ENCODE measurements at regions not wholly inside any gene's neighbourhood (a gene's known extent, or its start where the extent isn't known, plus 50 kb on each side); places are given as distances from the start of the nearest gene placed in this dataset.

DNA sequence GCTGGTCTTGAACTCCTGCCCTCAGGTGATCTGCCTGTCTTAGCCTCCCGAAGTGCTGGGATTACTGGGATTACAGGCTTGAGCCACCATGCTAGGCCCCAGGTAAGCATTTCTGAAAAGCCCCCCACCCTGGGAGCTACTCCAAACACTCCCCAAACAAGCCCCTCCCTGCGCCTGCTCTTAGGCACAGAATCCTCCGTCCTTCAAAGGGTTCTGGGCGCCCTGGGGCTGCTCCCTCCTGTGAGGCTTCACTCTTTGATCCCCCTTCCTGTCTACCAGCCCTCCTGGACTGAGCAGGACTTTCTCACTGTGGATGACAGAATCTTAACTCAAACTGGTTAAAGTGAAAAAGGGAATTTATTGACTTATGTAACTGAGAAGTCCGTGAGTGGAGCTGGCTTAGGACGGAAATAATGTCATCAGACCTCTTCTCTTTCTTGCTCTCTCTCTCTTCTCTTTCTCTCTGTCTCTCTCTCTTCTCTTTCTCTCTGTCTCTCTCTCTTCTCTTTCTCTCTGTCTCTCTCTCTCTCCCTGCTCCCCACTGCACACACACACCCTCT lies 66.9 kb upstream of the CLMN start:
- peak in 1 of 2 donors; percentile 74 for DNase-seq (ENCODE audit: low spot score in 2 of 2)
- WGBS, 2 donors, result 64 to 80% methylated on average over 6 of the region's 6 CpGs
- intact Hi-C loops (cut with DNase I; ENCODE audit: low total_unique reads), result no loop called here
- TF ChIP-seq POLR2A (IDR thresholded peaks at IDR 0.05), result no peak
- TF ChIP-seq, protein P1, sequence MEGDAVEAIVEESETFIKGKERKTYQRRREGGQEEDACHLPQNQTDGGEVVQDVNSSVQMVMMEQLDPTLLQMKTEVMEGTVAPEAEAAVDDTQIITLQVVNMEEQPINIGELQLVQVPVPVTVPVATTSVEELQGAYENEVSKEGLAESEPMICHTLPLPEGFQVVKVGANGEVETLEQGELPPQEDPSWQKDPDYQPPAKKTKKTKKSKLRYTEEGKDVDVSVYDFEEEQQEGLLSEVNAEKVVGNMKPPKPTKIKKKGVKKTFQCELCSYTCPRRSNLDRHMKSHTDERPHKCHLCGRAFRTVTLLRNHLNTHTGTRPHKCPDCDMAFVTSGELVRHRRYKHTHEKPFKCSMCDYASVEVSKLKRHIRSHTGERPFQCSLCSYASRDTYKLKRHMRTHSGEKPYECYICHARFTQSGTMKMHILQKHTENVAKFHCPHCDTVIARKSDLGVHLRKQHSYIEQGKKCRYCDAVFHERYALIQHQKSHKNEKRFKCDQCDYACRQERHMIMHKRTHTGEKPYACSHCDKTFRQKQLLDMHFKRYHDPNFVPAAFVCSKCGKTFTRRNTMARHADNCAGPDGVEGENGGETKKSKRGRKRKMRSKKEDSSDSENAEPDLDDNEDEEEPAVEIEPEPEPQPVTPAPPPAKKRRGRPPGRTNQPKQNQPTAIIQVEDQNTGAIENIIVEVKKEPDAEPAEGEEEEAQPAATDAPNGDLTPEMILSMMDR (IDR thresholded peaks at IDR 0.05), result no peak
- no peak overlapping the region for H3K4me3 ChIP-seq (ENCODE audit: low read depth, poor library complexity, severe bottlenecking)

DNA sequence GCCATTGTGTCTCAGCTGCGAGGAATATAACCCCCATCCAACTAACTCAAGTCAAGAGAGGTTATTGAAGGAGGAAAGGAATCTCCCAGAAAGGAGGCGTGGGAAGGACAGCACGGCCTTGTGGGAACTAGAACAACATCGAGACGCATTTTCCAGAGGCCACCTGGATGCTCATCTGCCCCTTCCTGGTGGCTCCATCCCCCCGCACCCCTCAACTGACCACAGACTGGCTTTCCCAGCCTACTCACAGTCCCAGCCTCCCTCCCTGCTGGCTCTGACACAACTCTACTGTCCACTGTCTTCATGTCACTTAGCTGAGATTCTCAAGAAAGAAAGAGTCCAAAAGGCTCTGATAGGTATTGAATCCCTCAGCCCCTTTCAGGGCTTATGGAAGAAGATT lies 66.0 kb upstream of the CLMN start:
- intact Hi-C loops (cut with DNase I; ENCODE audit: low total_unique reads), result no loop called here
- TF ChIP-seq, protein P1 (IDR thresholded peaks at IDR 0.05), result no peak
- no peak for TF ChIP-seq POLR2A (IDR thresholded peaks at IDR 0.05)
- DNase-seq (ENCODE audit: low spot score in 2 of 2), result peak in 1 of 2 donors; percentile 76
- no peak overlapping the region for H3K4me3 ChIP-seq (ENCODE audit: low read depth, poor library complexity, severe bottlenecking)
- WGBS, 2 donors, result 78 to 89% methylated on average over 6 of the region's 6 CpGs

DNA sequence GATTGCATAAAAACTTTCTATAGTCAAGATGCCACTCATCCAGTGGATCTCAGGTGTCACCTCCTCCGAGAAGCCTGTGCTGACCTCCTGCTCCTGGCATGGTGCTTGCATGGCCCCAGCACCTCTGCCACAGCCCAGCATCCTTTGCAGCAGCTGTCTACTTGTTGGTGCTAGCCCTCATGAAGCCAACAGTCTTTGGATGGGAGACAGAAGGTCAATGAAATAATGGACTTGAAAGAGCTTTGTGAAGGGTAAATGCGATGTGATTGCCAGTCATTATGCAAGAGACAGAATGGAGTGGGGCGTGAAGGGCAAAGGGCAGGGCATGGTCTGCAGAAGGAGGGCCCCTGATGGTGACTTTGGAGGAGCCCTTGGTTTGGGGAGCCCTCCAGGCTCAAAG lies 63.0 kb upstream of the CLMN start:
- peak in 1 of 2 donors; percentile 46 for DNase-seq (ENCODE audit: low spot score in 2 of 2)
- intact Hi-C loops (cut with DNase I; ENCODE audit: low total_unique reads), result no loop called here
- H3K4me3 ChIP-seq (ENCODE audit: low read depth, poor library complexity, severe bottlenecking), result no peak overlapping the region
- no peak for TF ChIP-seq POLR2A (IDR thresholded peaks at IDR 0.05)
- TF ChIP-seq, protein P1 (IDR thresholded peaks at IDR 0.05), result no peak
- WGBS, 2 donors, result 91 to 96% methylated on average over 3 of the region's 3 CpGs

DNA sequence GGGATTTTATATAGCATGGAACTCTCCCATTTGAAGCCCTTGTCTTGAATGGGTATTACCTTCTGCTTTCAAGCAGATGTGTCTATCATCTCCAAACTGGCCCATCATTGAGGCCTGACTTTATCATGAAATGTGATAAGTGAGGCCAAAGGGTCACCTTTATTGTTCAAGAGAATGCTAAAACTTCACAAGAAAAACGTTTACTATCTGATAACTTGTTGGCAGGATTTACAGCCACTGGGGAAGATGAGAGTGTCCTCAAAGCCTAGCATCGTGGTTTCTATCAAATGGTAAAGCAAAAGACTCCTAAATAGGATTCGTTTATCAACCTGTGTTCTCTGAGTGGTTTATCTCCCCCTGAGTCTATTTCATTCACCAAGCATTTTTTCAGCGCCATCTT lies 62.0 kb upstream of the CLMN start:
- intact Hi-C loops (cut with DNase I; ENCODE audit: low total_unique reads), result no loop called here
- no peak for DNase-seq (ENCODE audit: low spot score in 2 of 2)
- no peak overlapping the region for H3K4me3 ChIP-seq (ENCODE audit: low read depth, poor library complexity, severe bottlenecking)
- WGBS, 2 donors, result 56 to 63% methylated on average over 4 of the region's 4 CpGs
- TF ChIP-seq POLR2A (IDR thresholded peaks at IDR 0.05), result no peak

DNA sequence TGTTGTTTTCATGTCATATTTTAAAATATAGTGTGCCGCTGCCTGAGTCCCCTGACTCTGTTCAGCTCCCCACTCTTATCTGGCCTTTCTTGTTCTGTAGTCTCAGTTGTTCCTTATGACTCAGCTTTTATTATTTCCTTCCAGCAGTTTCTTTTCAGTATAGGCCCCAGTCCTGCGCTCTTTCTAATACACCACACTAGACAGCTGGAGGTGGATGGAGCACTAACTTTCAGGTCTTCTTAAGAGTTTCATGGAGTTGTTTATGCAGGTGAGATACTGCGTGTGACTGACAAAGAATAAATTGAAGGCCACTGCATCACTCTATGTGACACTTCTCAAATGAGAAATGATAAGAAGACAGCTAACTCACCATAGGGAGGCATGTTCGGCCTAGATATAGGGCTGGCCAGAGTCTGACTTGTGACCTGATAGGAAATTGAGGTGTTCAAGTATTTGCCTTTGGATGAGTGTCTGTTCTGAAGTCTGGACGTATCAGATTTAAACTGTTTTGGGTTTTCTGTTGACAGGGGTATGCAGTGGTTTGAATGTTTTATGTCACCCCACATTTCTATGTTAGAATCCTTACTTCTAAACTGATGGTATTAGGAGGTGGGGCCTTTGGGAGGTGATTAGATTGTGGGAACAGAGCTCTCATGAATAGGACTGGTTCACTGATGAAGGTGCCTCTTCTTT lies 60.8 kb upstream of the CLMN start:
- DNase-seq (ENCODE audit: low spot score in 2 of 2), result no peak
- TF ChIP-seq, protein P1 (IDR thresholded peaks at IDR 0.05), result no peak
- TF ChIP-seq POLR2A (IDR thresholded peaks at IDR 0.05), result no peak
- intact Hi-C loops (cut with DNase I; ENCODE audit: low total_unique reads), result no loop called here
- H3K4me3 ChIP-seq (ENCODE audit: low read depth, poor library complexity, severe bottlenecking), result no peak overlapping the region
- 95 to 99% methylated on average over 5 of the region's 5 CpGs for WGBS, 2 donors

DNA sequence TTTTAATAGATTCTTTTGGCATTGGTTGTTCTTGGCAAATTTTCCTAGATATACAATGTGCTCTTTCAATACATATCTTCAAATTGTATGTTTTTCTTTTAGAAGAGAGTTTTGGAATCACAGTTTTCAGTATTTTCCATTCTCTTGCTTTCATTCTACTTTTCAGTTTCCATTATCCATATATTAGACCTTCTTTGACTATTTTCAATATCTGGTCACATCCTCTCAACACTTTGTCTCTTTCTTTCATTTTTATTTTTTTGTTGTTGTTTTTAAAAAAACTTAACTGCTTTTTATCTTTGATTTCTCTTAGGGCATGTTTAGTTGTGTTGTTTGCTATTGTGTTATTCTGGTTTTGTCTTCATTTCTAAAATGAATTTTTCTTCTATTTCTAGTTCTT lies 59.9 kb upstream of the CLMN start:
- no peak overlapping the region for H3K4me3 ChIP-seq (ENCODE audit: low read depth, poor library complexity, severe bottlenecking)
- TF ChIP-seq POLR2A (IDR thresholded peaks at IDR 0.05), result no peak
- TF ChIP-seq, protein P1 (IDR thresholded peaks at IDR 0.05), result no peak
- intact Hi-C loops (cut with DNase I; ENCODE audit: low total_unique reads), result no loop called here
- no peak for DNase-seq (ENCODE audit: low spot score in 2 of 2)

Measured in lower leg skin (tissue), 4 donors.